Mesendoderm (in vitro differentiated cells): ENCODE measurements at regions not wholly inside any gene's neighbourhood (a gene's known extent, or its start where the extent isn't known, plus 50 kb on each side); places are given as distances from the start of the nearest gene placed in this dataset.

Source experiments
- DNase-seq: peaks from one replicate; pipeline ENCODE4 v3.0.0; 2013
- H2AK5ac ChIP-seq: 2 replicates; pipeline ENCODE4 v1.6.1; 2013; ENCODE audit warnings: low read length, inconsistent platforms
- H2BK120ac ChIP-seq: 2 replicates; pipeline ENCODE4 v1.6.1; 2013; ENCODE audit warnings: low read depth, mild to moderate bottlenecking, low read length, moderate library complexity, mixed read lengths
- H2BK15ac ChIP-seq: replicated peaks from 2 replicates; pipeline ENCODE4 v1.6.1; 2013; ENCODE audit warnings: low read depth, mild to moderate bottlenecking, moderate library complexity
- H2BK5ac ChIP-seq: 2 replicates; pipeline ENCODE4 v1.6.1; 2013; ENCODE audit warnings: low read length, inconsistent platforms
- H3K18ac ChIP-seq: 2 replicates; pipeline ENCODE4 v1.6.1; 2013; ENCODE audit warnings: mild to moderate bottlenecking, low read length, mixed read lengths
- H3K23ac ChIP-seq: one replicate; pipeline ENCODE4 v1.6.1; 2013; ENCODE audit warnings: low read length
- H3K27ac ChIP-seq: 2 replicates; pipeline ENCODE4 v1.5.1; 2013; ENCODE audit warnings: low read depth, mild to moderate bottlenecking, inconsistent platforms, low read length, moderate library complexity
- H3K27me3 ChIP-seq: 2 replicates; pipeline ENCODE4 v1.6.1; 2013; ENCODE audit warnings: low read length, control low read depth, mild to moderate bottlenecking, inconsistent platforms; ENCODE audit not compliant: insufficient read depth, poor library complexity
- H3K36me3 ChIP-seq: 2 replicates; pipeline ENCODE4 v1.6.1; 2013; ENCODE audit warnings: low read length, inconsistent platforms; ENCODE audit not compliant: control insufficient read depth, insufficient read depth
- H3K4ac ChIP-seq: one replicate; pipeline ENCODE4 v1.6.1; 2013; ENCODE audit warnings: low read depth, mild to moderate bottlenecking, low read length, moderate library complexity
- H3K4me1 ChIP-seq: 2 replicates; pipeline ENCODE4 v1.6.1; 2013; ENCODE audit warnings: low read depth, low read length, inconsistent platforms; ENCODE audit not compliant: control insufficient read depth
- H3K4me2 ChIP-seq: 2 replicates; pipeline ENCODE4 v1.6.1; 2013; ENCODE audit warnings: low read length
- H3K4me3 ChIP-seq: 2 replicates; pipeline ENCODE4 v1.5.1; 2013; ENCODE audit warnings: mild to moderate bottlenecking, low read length
- H3K56ac ChIP-seq: one replicate; pipeline ENCODE4 v1.6.1; 2013; ENCODE audit warnings: low read length
- H3K79me1 ChIP-seq: 2 replicates; pipeline ENCODE4 v1.6.1; 2013; ENCODE audit warnings: low read length, inconsistent platforms
- H3K79me2 ChIP-seq: 2 replicates; pipeline ENCODE4 v1.6.1; 2013; ENCODE audit warnings: mild to moderate bottlenecking, low read length; ENCODE audit not compliant: control insufficient read depth, insufficient read depth
- H3K9ac ChIP-seq: 2 replicates; pipeline ENCODE4 v1.6.1; 2013; ENCODE audit warnings: low read length, inconsistent platforms
- H4K5ac ChIP-seq: one replicate; pipeline ENCODE4 v1.6.1; 2013; ENCODE audit warnings: low read length
- H4K8ac ChIP-seq: one replicate; pipeline ENCODE4 v1.6.1; 2013; ENCODE audit warnings: low read depth, mild to moderate bottlenecking, control low read depth, low read length, moderate library complexity
- WGBS: extraction: QIAGEN DNeasy Blood & Tissue Kit; methylation state at CpG from one replicate; pipeline ENCODE4 v1.1.7; 2013; ENCODE audit warnings: low lambda C conversion rate, missing lambda C conversion rate; ENCODE audit not compliant: insufficient coverage; ENCODE audit errors: extremely low coverage; 5-methylcytosine and 5-hydroxymethylcytosine counted together

DNA sequence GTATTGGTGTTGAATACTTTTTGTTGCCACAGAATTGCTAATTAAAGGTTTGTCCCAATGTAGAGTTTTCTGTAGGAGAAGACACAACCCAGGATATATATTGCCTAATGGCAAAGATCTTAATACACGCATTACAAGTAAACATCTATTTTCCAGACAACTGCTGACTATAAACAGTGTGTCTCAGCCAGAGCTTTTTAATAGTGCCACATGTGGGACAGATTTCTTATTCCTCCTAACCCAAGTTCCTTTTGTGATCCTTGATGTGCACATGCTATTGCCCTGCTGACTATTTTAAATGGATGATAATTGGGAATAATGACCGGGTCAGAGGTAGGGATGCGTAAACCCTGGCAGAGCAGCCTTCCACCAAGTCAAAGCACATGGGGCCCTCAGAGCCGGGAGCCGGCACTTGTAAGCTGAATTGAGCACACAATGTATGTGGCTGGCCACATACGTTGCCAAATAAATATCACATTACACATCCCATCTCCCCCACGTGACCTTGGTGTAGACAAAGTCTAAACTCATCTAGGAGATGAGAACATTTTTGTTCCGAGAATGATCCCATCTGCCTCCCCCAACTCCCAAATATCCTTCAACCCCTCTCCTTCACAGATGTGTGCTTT lies 209.8 kb upstream of the NFIA start:
- no CpG with 5 or more reads among the region's 8 CpGs for WGBS

DNA sequence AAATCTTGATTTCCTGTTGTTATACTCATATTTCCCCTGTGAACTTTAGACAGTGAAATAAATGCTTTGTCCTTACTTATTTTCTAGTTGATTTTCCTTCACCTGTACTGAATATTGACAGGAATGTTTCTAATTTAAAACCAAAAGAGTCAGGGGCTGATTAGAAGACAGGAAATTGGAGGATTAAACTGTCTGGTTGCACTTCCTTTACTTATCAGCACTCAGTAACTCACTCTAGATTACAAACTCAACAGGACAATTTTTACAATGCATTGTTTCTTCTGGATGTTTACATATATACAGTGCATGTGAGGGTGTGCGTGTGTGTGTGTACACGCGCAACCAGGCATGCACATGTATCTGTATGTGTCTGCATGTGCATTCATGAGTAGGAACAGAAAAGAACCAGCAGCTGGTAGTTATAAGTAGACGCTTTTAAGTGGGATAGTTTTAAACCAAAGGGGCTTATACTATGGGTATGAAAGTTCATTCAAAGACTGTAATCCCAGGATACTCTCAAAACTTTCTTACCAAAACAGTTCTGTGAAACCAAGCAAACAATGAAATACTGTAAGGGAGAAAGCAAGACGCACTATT lies 212.0 kb upstream of the NFIA start:
- no peak overlapping the region for H3K4ac ChIP-seq
- H3K23ac ChIP-seq, result no peak overlapping the region
- H2BK120ac ChIP-seq, result no peak overlapping the region
- peak overlapping the region; percentile 69 for H3K56ac ChIP-seq
- peaks cover 12% of the 10 kb centered on the region for H3K4me1 ChIP-seq
- H3K4me2 ChIP-seq, result no peak overlapping the region
- peak overlapping the region; percentile 92 for H2AK5ac ChIP-seq
- peak overlapping the region; percentile 31 for H3K18ac ChIP-seq
- peak overlapping the region; percentile 2 for H3K27ac ChIP-seq
- peak; percentile 61 for DNase-seq
- H3K27me3 ChIP-seq, result no peaks in the 10 kb centered on the region
- no peak overlapping the region for H3K9ac ChIP-seq
- no peak overlapping the region for H2BK15ac ChIP-seq
- H2BK5ac ChIP-seq, result peak overlapping the region; percentile 59
- no peak overlapping the region for H4K8ac ChIP-seq
- H4K5ac ChIP-seq, result no peak overlapping the region
- H3K79me1 ChIP-seq, result no peaks in the 10 kb centered on the region
- no peak overlapping the region for H3K4me3 ChIP-seq
- no peaks in the 10 kb centered on the region for H3K79me2 ChIP-seq
- no CpG with 5 or more reads among the region's 5 CpGs for WGBS
- H3K36me3 ChIP-seq, result no peaks in the 10 kb centered on the region

More for the DNA sequence above, 209.8 kb upstream of the NFIA start:
- Histone ChIP-seq H3K18ac (peak overlapping the region; percentile 64), H2BK15ac (no peak overlapping the region), H3K4ac (peak overlapping the region; percentile 27), H3K9ac (no peak overlapping the region), H3K4me3 (no peak overlapping the region), H3K4me2 (no peak overlapping the region), H4K8ac (no peak overlapping the region), H3K79me1 (no peaks in the 10 kb centered on the region), H3K36me3 (no peaks in the 10 kb centered on the region), H2BK5ac (no peak overlapping the region), H2AK5ac (no peak overlapping the region), H3K79me2 (no peaks in the 10 kb centered on the region), H3K27ac (no peak overlapping the region), H2BK120ac (peak overlapping the region; percentile 64), H3K27me3 (no peaks in the 10 kb centered on the region), H3K4me1 (peaks cover 12% of the 10 kb centered on the region), H4K5ac (no peak overlapping the region), H3K56ac (no peak overlapping the region), H3K23ac (no peak overlapping the region)
- DNase-seq, result no peak

DNA sequence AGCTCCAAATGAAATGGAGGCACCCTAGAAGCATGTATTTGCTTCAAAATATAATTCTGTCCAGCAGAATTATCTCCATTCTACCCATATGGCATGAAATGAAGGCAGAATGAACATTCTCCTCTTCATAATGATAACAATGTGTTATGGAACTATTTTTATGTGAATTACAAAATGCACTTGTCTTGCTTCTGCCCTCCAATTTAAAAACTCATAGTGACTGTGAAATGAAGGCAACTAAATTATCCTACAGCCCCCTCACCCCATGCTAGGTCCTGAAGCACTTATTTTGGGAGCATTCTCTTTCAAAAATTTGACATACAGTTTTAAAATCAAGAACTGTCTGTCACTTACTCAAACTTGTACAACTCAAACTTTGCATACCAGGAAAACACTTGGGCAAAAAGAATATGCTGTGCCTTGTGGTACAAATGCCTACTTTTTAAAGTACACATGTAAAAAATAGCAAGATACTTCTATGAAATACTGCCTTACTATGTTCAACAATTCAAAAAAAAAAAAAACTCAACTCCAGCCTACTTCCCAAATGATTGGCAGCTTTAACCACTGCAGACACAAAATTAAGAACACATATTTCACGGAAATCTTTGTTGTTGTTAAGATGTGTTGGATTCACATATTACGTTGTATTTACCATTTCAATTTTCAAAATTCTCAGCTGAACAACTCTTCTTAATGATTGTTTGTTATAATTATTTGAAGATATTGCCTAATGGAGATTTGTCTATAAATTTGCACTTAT lies 213.3 kb upstream of the NFIA start:
- Histone ChIP-seq H3K4me1 (peaks cover 12% of the 10 kb centered on the region), H3K79me1 (no peaks in the 10 kb centered on the region), H2AK5ac (no peak overlapping the region), H3K79me2 (no peaks in the 10 kb centered on the region), H3K36me3 (no peaks in the 10 kb centered on the region), H3K4ac (no peak overlapping the region), H3K4me3 (no peak overlapping the region), H2BK5ac (no peak overlapping the region), H2BK15ac (no peak overlapping the region), H3K18ac (peak overlapping the region; percentile 51), H3K23ac (no peak overlapping the region), H2BK120ac (peak overlapping the region; percentile 21), H3K56ac (no peak overlapping the region), H3K27me3 (no peaks in the 10 kb centered on the region), H3K27ac (no peak overlapping the region), H4K8ac (no peak overlapping the region), H3K4me2 (no peak overlapping the region), H4K5ac (no peak overlapping the region), H3K9ac (no peak overlapping the region)
- no peak for DNase-seq
- no CpG with 5 or more reads among the region's 2 CpGs for WGBS

DNA sequence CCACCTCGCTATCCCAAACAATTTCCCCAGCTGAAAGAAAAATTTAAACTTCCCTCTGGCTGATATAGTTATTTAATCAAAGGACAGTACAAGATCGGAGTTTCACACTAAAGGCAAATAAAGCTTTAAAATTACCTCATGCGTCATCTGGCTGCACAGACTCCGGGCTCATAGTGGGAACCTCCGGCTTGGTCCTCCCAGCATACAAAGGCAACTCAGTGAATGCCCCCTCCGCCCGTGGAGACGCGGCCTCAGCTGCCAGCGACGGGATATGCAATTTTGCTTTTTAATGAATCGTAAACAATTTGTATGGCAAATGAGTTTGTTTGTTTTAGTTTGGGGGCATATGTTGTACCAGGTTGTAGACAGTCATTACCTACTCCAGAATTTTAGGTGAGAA lies 214.6 kb upstream of the NFIA start:
- no peaks in the 10 kb centered on the region for H3K36me3 ChIP-seq
- H3K4me3 ChIP-seq, result no peak overlapping the region
- H2AK5ac ChIP-seq, result no peak overlapping the region
- H4K8ac ChIP-seq, result no peak overlapping the region
- no peak overlapping the region for H2BK5ac ChIP-seq
- H3K4me2 ChIP-seq, result no peak overlapping the region
- no peaks in the 10 kb centered on the region for H3K79me2 ChIP-seq
- H3K27ac ChIP-seq, result no peak overlapping the region
- H2BK15ac ChIP-seq, result no peak overlapping the region
- H3K27me3 ChIP-seq, result no peaks in the 10 kb centered on the region
- H3K18ac ChIP-seq, result no peak overlapping the region
- H3K4me1 ChIP-seq, result peaks cover 10% of the 10 kb centered on the region
- H3K23ac ChIP-seq, result no peak overlapping the region
- no peak for DNase-seq
- H4K5ac ChIP-seq, result no peak overlapping the region
- no peak overlapping the region for H3K4ac ChIP-seq
- no peak overlapping the region for H3K9ac ChIP-seq
- no CpG with 5 or more reads among the region's 12 CpGs for WGBS
- no peak overlapping the region for H3K56ac ChIP-seq
- H2BK120ac ChIP-seq, result no peak overlapping the region
- no peaks in the 10 kb centered on the region for H3K79me1 ChIP-seq

DNA sequence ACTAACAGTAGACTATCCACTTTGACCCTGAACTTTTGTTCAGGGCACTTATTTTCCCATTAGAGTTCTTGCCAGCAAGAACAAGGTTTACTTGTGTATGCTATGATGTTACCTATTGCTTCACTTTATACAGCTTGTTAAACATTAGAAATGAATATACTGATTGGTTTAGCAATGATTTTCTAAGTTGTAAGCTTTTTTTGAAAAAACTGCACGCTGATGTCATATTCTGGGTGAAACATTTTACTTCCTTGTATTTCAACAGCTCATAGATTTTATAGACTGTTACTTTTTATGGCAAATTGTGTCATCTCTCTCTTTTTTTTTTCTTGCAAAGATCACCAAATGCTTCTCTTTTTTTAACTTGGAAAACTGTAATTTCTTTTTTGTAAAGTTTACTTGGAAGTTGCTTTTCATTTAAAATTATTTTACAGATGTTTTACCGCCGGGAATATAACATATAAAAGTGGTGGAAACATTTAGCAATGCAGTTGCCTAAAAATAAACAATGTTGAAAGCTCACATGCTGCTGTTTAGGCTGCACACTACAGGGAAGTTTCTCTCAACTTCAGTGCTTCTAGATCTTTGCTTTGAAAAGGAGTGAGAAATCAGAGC lies 215.3 kb upstream of the NFIA start:
- Histone ChIP-seq H3K27ac (no peak overlapping the region), H4K8ac (no peak overlapping the region), H2BK15ac (no peak overlapping the region), H3K36me3 (no peaks in the 10 kb centered on the region), H3K79me2 (no peaks in the 10 kb centered on the region), H3K23ac (no peak overlapping the region), H3K4me3 (no peak overlapping the region), H3K56ac (peak overlapping the region; percentile 10), H2BK120ac (no peak overlapping the region), H3K4ac (no peak overlapping the region), H3K18ac (no peak overlapping the region), H3K4me2 (no peak overlapping the region), H3K79me1 (no peaks in the 10 kb centered on the region), H3K27me3 (no peaks in the 10 kb centered on the region), H2AK5ac (no peak overlapping the region), H3K9ac (no peak overlapping the region), H4K5ac (no peak overlapping the region), H2BK5ac (no peak overlapping the region), H3K4me1 (peaks cover 10% of the 10 kb centered on the region)
- DNase-seq, result no peak
- WGBS, result no CpG with 5 or more reads among the region's 3 CpGs
